ENCODE measurements at regions not wholly inside any gene's neighbourhood (a gene's known extent, or its start where the extent isn't known, plus 50 kb on each side); places are given as distances from the start of the nearest gene placed in this dataset.

DNA sequence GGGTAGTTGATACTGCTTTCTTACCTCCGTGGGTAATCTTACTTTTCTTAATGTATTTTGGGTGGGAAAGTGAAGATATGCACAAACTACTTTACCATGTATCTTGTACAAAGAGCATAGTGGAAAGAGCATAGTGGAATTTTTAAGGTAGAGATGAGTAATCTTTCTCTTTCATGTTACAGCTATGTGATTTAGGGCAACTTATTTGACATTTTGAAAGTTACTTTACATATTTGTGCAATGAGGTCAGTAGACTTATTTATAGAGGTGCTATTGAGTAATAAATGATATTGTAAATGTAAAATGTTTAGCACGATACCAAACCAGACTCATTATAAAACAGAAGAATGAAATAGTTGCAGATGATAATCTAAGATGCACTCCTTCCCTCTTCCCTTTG lies 351.2 kb downstream of the TRAM1L1 start:
- no peak for DNase-seq (ENCODE audit: low spot score)
- in situ Hi-C loops (cut with MboI; ENCODE audit: low sequenced_read_pairs, unreplicated experiment): no loop called here
- no peak for TF ChIP-seq CTCF (IDR thresholded peaks at IDR 0.05; ENCODE audit: borderline replicate concordance, control extremely low read depth, extremely low read depth, insufficient read depth, missing control alignments)

DNA sequence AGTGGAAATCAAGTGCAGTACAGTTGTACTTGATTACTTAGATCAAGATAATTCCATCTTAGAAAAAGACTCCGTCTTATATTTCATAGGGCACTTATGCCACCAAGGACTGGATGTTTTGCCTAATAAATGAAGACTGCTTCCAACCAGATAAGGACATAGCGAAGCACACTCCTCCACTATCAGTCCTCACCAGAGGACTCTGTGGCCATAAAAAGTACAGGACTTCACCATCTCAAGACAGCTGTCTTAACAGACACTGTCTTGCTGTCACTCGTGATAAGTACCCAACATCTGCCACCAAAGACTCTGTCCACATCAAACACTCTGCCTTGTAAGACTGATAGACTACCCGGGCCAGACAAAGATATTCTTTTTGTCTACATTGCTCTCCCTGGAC lies 352.0 kb downstream of the TRAM1L1 start:
- DNase-seq (ENCODE audit: low spot score): no peak
- TF ChIP-seq CTCF (IDR thresholded peaks at IDR 0.05; ENCODE audit: borderline replicate concordance, control extremely low read depth, extremely low read depth, insufficient read depth, missing control alignments): no peak
- in situ Hi-C loops (cut with MboI; ENCODE audit: low sequenced_read_pairs, unreplicated experiment): no loop called here

DNA sequence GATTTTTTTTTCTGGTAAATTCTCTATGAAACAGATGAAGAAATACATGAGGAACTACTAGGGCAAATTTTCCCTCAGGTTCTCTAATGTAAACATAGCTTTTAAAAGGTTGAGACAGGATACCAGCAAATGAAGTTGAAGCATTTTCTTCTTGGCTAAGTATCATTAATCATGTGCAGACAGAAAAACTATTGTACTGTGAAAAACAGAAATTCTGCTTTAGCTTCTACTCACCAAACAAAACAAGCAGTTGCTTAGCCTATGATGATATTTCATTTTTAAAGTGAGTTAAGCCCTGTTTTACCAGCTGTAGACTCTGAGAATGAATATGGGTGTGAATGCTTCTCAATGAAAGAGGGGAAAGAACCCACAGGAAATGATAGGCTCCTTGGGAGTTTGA lies 358.9 kb downstream of the TRAM1L1 start:
- in situ Hi-C loops (cut with MboI; ENCODE audit: low sequenced_read_pairs, unreplicated experiment): no loop called here
- DNase-seq (ENCODE audit: low spot score): no peak
- TF ChIP-seq CTCF (IDR thresholded peaks at IDR 0.05; ENCODE audit: borderline replicate concordance, control extremely low read depth, extremely low read depth, insufficient read depth, missing control alignments): no peak

- in situ Hi-C loops (cut with MboI; ENCODE audit: low sequenced_read_pairs, unreplicated experiment): no loop called here
- no peak for TF ChIP-seq CTCF (IDR thresholded peaks at IDR 0.05; ENCODE audit: borderline replicate concordance, control extremely low read depth, extremely low read depth, insufficient read depth, missing control alignments)
- DNase-seq (ENCODE audit: low spot score): no peak
These were observed 361.1 kb downstream of the TRAM1L1 start for GRCh38 chr4:116724249-116724648.

DNA sequence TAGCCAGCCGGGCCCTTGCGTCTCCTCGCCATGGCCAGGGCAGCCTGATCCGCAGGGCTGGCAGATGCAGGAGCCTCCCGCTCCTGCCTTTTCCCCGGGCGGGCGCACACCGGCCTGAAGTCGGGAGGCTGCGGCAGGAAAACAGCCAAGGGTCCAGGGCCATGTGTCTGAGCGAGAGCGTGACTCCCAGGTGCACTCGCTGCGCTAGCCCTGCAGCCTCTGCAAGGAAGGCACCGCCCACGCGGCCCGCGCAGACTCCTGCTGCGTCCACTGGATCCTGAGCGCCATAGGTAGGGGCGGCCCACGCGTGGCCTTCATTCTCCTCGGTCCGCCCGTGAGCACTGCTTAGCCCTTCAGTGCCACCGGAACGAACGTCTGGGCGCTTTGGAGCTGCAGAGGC lies 379.9 kb downstream of the TRAM1L1 start:
- in situ Hi-C loops (cut with MboI; ENCODE audit: low sequenced_read_pairs, unreplicated experiment): no loop called here
- no peak for TF ChIP-seq CTCF (IDR thresholded peaks at IDR 0.05; ENCODE audit: borderline replicate concordance, control extremely low read depth, extremely low read depth, insufficient read depth, missing control alignments)
- DNase-seq (ENCODE audit: low spot score): no peak

GRCh38 chr4:116702949-116703348 lies 382.4 kb downstream of the TRAM1L1 start:
- no peak for DNase-seq (ENCODE audit: low spot score)
- TF ChIP-seq CTCF (IDR thresholded peaks at IDR 0.05; ENCODE audit: borderline replicate concordance, control extremely low read depth, extremely low read depth, insufficient read depth, missing control alignments): no peak
- in situ Hi-C loops (cut with MboI; ENCODE audit: low sequenced_read_pairs, unreplicated experiment): no loop called here

GRCh38 chr4:116688536-116688935 lies 396.8 kb downstream of the TRAM1L1 start:
- no peak for TF ChIP-seq CTCF (IDR thresholded peaks at IDR 0.05; ENCODE audit: borderline replicate concordance, control extremely low read depth, extremely low read depth, insufficient read depth, missing control alignments)

More at GRCh38 chr4:116688536-116688935, 396.8 kb downstream of the TRAM1L1 start:
- no peak for DNase-seq (ENCODE audit: low spot score)
- in situ Hi-C loops (cut with MboI; ENCODE audit: low sequenced_read_pairs, unreplicated experiment): no loop called here
